Activated T-helper 1 cell treated with anti-CD3 and anti-CD28 coated beads, Interleukin-12 subunit alpha, Interleukin-12 subunit beta, Interleukin-2, Interleukin-4 antibody, amounts not matched to agents 30 ng/mL and 10 ng/mL and 1 ng/mL, durations not matched to agents 14 hours and 24 hours and 36 hours (primary cell): ENCODE measurements at regions not wholly inside any gene's neighbourhood (a gene's known extent, or its start where the extent isn't known, plus 50 kb on each side); places are given as distances from the start of the nearest gene placed in this dataset.

Source experiments
- DNase-seq: peaks from one replicate; pipeline ENCODE4 v3.0.0; 2021; ENCODE audit warnings: low spot score
- H3K27ac Mint-ChIP-seq: one replicate; pipeline ENCODE4 v1.8.0; 2021; ENCODE audit warnings: mild to moderate bottlenecking, mixed read lengths
- H3K27me3 Mint-ChIP-seq: one replicate; pipeline ENCODE4 v1.8.0; 2022; ENCODE audit warnings: mild to moderate bottlenecking, moderate library complexity, mixed read lengths; ENCODE audit not compliant: insufficient read depth
- H3K36me3 Mint-ChIP-seq: one replicate; pipeline ENCODE4 v1.8.0; 2021; ENCODE audit warnings: low read depth, mixed read lengths
- H3K4me1 Mint-ChIP-seq: one replicate; pipeline ENCODE4 v1.8.0; 2021; ENCODE audit warnings: low read depth, mixed read lengths
- H3K4me3 Mint-ChIP-seq: one replicate; pipeline ENCODE4 v1.8.0; 2021; ENCODE audit warnings: mild to moderate bottlenecking, moderate library complexity, mixed read lengths
- H3K9me3 Mint-ChIP-seq: one replicate; pipeline ENCODE4 v1.8.0; 2021; ENCODE audit warnings: mixed read lengths
- intact Hi-C: fragments of 100-400 bp; cut with micrococcal nuclease; formaldehyde crosslinking; loops from one replicate; pipeline ENCODE4 v1.15.1; 2024

DNA sequence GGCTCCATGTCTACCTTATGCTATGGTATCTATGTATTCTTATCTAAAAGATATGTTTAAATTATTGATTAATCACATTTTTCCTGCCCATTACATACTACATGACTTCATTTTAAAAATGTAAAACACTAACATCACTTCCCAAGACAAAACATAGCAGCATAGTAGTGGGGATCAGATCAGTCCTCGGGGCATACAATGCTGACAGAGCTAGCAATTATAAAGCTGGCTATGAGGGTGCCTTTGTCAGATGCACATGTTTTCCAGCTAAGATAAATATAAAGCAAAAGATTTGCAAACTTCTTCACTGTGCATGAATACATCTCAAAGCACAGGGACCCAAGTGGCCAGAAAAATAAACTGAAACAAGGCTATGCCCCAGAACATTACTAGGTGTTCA lies 549.8 kb upstream of the INTU start:
- Mint-ChIP-seq H3K4me3 (no peak overlapping the region), H3K27ac (no peak overlapping the region), H3K4me1 (no peaks in the 10 kb centered on the region), H3K27me3 (no peaks in the 10 kb centered on the region), H3K36me3 (no peaks in the 10 kb centered on the region), H3K9me3 (peaks cover 13% of the 10 kb centered on the region)
- no peak for DNase-seq
- intact Hi-C loops, result no loop called here

DNA sequence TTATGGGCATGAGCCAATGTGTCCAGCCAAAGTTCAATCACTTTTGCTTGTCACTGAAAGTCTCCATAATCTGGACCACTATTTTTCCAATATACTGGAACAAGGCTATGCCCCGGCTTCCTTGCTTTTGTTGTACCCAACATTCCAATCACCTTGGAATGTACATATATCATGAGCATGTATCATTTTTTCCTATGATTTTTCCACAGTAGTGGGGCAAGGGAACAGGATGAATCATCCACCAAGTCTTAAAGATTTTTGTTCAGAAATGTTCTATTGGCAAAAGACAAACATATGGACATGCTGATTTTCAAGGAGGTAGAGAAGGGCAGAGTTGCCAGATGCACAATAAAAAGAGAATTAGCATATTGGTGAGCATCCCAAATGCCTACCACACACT lies 548.1 kb upstream of the INTU start:
- intact Hi-C loops, result no loop called here
- peaks cover 13% of the 10 kb centered on the region for H3K9me3 Mint-ChIP-seq
- no peaks in the 10 kb centered on the region for H3K4me1 Mint-ChIP-seq
- H3K27ac Mint-ChIP-seq, result no peak overlapping the region
- no peak for DNase-seq
- no peaks in the 10 kb centered on the region for H3K36me3 Mint-ChIP-seq
- H3K4me3 Mint-ChIP-seq, result no peak overlapping the region
- no peaks in the 10 kb centered on the region for H3K27me3 Mint-ChIP-seq

DNA sequence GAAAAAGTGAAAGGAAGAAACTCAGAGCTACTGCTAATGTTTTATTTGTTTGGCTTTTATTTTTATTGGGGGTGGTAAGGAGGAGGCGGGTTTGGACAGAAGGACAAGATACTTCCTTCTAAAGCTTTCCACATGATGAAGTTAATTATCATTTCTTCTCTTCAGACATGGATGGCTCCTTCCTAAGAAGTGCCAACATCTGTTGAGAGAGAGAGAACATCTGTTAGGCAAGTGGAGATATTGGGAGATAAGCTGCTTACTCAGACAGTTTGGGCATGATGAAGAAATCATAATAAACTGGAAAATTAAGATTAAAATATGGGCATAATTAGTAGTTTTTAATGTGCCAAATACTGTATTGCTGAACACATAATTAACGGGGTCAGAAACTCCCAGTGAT lies 535.7 kb upstream of the INTU start:
- intact Hi-C loops, result no loop called here
- Mint-ChIP-seq H3K27me3 (no peaks in the 10 kb centered on the region), H3K4me3 (no peak overlapping the region), H3K9me3 (no peaks in the 10 kb centered on the region), H3K27ac (no peak overlapping the region), H3K4me1 (no peaks in the 10 kb centered on the region), H3K36me3 (no peaks in the 10 kb centered on the region)
- DNase-seq, result no peak

DNA sequence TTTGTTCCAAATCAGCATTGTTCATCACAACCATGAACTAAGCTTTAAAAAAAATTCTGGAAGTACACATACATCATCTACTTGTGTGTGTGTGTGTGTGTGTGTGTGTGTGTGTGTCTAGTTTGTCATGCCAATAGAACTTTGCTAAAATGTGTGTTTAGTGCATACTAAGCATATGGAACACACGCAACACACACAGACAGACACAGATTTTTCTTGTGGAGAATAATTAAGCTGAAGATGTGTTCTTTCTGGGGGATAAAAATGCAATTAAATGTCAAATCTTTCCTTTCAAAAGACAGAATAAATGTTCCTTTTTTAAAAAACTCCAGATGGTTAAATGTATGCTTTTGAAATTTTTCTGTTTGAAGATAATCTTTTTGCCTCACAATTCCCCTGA lies 530.4 kb upstream of the INTU start:
- DNase-seq, result no peak
- intact Hi-C loops, result no loop called here
- Mint-ChIP-seq H3K36me3 (no peaks in the 10 kb centered on the region), H3K4me3 (no peak overlapping the region), H3K27me3 (peaks cover 1% of the 10 kb centered on the region), H3K4me1 (no peaks in the 10 kb centered on the region), H3K27ac (no peak overlapping the region), H3K9me3 (peaks cover 11% of the 10 kb centered on the region)

DNA sequence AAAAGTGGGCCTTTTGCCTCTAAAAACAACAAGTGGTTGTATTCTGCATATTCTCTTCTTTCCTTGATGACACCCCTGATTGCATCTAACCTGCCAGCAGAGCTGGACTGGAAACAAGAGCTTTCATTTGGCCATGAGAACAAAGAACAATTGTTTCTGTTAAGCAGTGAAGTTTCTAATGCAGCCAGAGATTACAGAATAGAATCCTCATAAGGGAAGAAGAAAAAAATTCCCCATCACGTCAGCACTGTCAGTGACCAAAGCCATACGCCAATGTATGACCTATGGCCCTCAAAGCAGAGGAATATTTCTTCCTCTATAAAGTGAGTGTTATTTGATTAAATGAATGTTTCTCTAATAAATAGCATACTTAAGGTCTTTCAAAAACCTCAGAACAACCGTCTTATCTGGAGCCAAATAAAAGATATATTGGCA lies 529.1 kb upstream of the INTU start:
- H3K4me1 Mint-ChIP-seq, result no peaks in the 10 kb centered on the region
- H3K9me3 Mint-ChIP-seq, result peaks cover 22% of the 10 kb centered on the region
- H3K27me3 Mint-ChIP-seq, result peaks cover 1% of the 10 kb centered on the region
- no peak overlapping the region for H3K27ac Mint-ChIP-seq
- no peak for DNase-seq
- H3K36me3 Mint-ChIP-seq, result no peaks in the 10 kb centered on the region
- no peak overlapping the region for H3K4me3 Mint-ChIP-seq
- intact Hi-C loops, result no loop called here

DNA sequence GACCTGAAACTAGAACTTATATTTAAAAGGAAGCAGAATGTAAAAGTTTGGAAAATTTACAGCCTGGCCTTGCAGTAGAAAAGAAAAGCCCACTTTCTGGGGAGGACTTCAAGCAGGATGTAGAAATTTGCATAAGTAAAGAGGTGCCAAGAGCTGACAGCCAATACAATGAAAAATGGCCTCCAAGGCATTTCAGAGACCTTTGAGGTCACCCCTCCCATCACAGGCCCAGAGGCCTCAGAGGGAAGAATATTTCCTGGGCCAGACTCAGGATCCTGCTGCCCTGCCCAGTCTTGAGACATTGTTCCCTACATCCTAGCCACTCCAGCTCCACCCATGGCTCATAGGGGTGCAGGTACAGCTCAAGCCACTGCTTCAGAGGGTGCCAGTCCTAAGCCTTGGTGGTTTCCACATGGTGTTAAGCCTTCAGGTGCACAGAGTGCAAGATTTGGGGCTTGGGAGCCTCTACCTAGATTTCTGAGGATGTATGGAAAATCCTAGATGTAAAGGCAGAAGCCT lies 518.9 kb upstream of the INTU start:
- Mint-ChIP-seq H3K27ac (no peak overlapping the region), H3K9me3 (peaks cover 3% of the 10 kb centered on the region), H3K36me3 (no peaks in the 10 kb centered on the region), H3K27me3 (no peaks in the 10 kb centered on the region), H3K4me3 (no peak overlapping the region), H3K4me1 (no peaks in the 10 kb centered on the region)
- intact Hi-C loops, result no loop called here
- DNase-seq, result no peak

DNA sequence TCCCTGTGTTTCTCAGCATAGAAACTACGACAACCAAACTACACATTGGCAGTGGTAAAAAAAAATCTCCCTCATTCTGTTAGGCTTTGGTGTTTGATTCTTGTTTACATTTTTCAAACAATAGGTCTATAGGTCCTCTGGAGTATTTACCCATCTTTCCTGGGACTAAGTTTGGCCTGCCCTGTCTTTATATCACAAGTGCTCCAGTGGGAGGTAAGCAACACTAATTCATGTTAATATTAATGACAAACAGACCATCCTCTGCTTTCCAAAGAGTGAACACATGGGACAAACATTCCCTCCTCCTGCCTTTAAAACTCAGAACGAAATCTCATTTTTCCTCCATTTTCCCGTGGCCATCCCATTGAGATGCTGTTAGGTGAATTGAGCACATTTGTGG lies 514.1 kb upstream of the INTU start:
- intact Hi-C loops, result no loop called here
- no peak for DNase-seq
- no peaks in the 10 kb centered on the region for H3K27me3 Mint-ChIP-seq
- no peaks in the 10 kb centered on the region for H3K4me1 Mint-ChIP-seq
- no peak overlapping the region for H3K4me3 Mint-ChIP-seq
- H3K36me3 Mint-ChIP-seq, result no peaks in the 10 kb centered on the region
- peaks cover 3% of the 10 kb centered on the region for H3K9me3 Mint-ChIP-seq
- no peak overlapping the region for H3K27ac Mint-ChIP-seq

DNA sequence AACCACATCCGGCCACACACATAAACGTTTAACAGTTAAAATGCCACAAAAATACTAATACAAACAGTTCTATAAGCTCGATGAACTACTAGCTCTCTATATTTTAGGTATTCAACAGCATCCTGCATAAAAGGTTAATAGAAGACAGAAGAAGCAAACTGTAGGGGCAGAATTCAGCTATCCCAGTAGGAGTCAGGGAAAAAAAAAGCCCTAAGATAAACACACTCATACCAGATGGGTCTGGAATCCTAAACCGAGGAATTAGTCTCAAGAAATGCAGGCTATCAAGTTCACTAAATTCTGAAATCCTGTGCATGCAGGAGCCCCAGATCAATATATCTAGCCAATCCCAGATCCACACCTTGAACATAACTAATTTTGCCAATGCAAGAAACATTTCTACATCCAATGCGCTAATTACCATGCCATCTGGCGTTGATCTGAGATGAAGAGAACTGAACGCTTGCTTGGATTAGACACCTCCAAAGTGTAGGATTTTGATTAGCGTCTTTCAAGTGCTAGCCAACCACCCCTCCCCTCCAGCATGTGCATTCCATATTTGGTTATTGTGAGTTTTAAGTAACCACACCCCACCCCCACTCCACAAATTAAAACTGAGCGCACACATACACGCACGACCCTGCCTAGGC lies 512.2 kb upstream of the INTU start:
- Mint-ChIP-seq H3K27me3 (no peaks in the 10 kb centered on the region), H3K4me3 (no peak overlapping the region), H3K4me1 (no peaks in the 10 kb centered on the region), H3K36me3 (no peaks in the 10 kb centered on the region), H3K9me3 (peaks cover 3% of the 10 kb centered on the region), H3K27ac (no peak overlapping the region)
- intact Hi-C loops, result no loop called here
- DNase-seq, result no peak

DNA sequence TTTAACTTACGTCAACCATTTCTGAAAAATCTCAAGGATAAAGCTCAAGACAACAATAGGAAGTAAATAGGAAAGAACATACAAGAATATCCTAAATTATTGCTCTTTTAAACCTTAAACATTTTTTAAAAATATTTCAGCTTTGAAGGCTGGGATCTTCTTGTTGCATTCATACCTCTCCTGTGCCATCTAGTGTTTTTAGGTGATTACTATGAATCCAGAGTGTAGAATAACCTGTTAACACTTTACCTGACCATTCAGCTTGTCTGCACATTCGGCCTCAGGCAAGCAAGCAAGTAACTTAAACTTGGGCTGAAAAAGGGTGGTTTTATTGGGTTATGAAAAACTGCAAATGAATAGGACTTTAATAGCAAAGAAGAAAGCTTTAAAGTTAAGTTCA lies 507.8 kb upstream of the INTU start:
- Mint-ChIP-seq H3K4me3 (no peak overlapping the region), H3K27me3 (no peaks in the 10 kb centered on the region), H3K36me3 (no peaks in the 10 kb centered on the region), H3K27ac (no peak overlapping the region), H3K9me3 (peaks cover 6% of the 10 kb centered on the region), H3K4me1 (no peaks in the 10 kb centered on the region)
- DNase-seq, result no peak
- intact Hi-C loops, result no loop called here

DNA sequence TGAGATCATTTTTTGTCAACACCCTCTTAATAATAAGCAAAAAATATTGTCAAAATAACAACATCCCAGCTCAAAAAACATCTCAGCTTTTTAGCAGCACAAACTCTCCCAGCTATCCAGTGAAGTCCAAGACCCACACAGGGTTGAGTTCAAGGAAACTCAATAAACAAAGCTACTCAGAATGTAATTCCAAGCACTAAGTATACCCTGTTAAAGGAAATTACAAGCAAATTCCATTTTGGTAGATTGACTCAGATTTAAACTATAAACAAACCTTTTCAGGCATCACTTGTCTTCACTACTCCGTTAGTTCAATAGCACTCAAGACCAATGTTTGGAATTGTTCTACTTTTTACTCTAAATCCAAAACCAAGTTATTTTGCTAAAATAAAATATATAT lies 506.0 kb upstream of the INTU start:
- intact Hi-C loops, result no loop called here
- Mint-ChIP-seq H3K9me3 (peaks cover 6% of the 10 kb centered on the region), H3K4me3 (no peak overlapping the region), H3K4me1 (no peaks in the 10 kb centered on the region), H3K36me3 (no peaks in the 10 kb centered on the region), H3K27me3 (no peaks in the 10 kb centered on the region), H3K27ac (no peak overlapping the region)
- no peak for DNase-seq

DNA sequence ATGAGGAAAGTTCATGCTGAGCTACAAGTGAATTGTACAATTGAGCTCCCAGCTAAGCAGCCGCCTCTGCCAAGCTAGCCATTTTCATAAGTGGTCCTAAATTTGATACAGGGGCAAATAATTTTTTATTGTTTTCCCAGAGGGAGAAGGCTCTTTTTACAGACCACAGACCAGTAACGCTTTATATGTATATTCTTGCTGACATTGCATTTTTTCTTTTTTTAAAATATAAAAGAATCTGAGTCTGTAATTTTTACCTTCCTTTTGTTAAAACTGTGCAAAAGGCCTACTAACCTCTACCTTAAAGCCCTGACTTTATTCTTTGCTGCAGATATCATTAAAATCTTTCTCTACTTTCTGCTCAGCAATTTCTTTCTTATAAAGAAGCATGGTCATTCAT lies 501.2 kb upstream of the INTU start:
- no peak for DNase-seq
- no peak overlapping the region for H3K27ac Mint-ChIP-seq
- intact Hi-C loops, result no loop called here
- peaks cover 3% of the 10 kb centered on the region for H3K9me3 Mint-ChIP-seq
- H3K27me3 Mint-ChIP-seq, result no peaks in the 10 kb centered on the region
- H3K4me1 Mint-ChIP-seq, result no peaks in the 10 kb centered on the region
- no peak overlapping the region for H3K4me3 Mint-ChIP-seq
- no peaks in the 10 kb centered on the region for H3K36me3 Mint-ChIP-seq

DNA sequence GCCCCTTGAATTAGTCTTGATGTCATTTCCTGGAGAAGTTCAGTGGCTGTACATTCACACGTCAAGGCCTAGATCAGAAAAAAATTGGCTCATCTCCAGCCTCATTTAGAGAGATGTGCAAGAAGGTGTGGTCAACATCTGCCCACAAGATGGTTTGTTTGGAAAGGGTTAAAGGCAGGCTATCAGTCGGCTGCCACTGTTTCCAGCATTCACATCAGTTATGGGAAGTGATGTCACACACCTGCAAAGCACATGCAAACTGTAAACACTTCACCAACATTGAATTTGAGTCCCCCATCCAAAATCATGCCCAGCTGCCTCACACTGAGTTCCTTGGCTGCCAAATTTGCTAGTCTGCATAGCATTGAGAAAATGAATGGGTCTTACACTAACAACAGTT lies 498.3 kb upstream of the INTU start:
- H3K4me1 Mint-ChIP-seq, result no peaks in the 10 kb centered on the region
- no peaks in the 10 kb centered on the region for H3K9me3 Mint-ChIP-seq

DNA sequence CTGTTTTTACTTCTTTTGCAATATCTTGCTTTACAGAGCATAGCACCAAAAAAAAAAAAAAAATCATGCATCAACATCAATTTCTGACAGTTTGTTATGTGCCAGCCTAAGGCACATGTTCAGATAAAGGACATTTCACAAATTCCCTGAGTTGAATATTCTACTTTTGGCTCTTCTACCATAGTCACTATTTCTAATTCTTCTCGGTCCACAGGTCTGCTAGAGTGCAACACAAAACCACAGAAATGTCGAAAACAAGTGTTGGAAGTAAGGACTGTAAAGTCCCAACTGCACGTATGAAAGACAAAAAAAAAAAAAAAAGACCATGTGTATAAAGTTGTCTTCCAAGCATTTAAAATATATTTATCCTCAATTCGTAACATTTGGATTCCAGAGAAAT lies 494.2 kb upstream of the INTU start:
- H3K9me3 Mint-ChIP-seq, result no peaks in the 10 kb centered on the region
- no peaks in the 10 kb centered on the region for H3K36me3 Mint-ChIP-seq

More for the DNA sequence above, 498.3 kb upstream of the INTU start:
- Mint-ChIP-seq H3K4me3 (no peak overlapping the region), H3K36me3 (no peaks in the 10 kb centered on the region), H3K27me3 (no peaks in the 10 kb centered on the region), H3K27ac (no peak overlapping the region)
- intact Hi-C loops, result no loop called here
- DNase-seq, result no peak

DNA sequence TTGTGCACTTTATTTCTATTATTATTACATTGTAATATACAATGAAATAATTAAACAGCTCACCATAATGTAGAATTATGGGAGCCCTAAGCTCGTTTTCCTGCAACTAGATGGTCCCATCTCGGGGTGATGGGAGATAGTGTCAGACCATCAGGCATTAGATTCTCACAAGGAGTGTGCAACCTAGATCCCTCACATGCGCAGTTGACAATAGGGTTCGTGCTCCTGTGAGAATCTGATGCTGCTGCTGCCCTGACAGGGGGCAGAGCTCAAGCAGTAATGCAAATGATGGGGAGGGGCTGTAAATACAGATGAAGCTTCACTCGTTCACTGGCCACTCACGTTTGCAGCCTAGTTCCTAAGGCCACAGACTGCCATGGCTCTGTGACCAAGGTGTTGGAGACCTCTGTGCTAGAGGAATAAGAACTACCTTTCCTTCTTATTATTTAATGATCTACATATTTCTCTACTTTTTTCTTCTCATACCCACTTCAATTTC lies 492.9 kb upstream of the INTU start:
- Mint-ChIP-seq H3K4me3 (no peak overlapping the region), H3K36me3 (no peaks in the 10 kb centered on the region), H3K4me1 (no peaks in the 10 kb centered on the region), H3K27me3 (no peaks in the 10 kb centered on the region), H3K27ac (no peak overlapping the region), H3K9me3 (no peaks in the 10 kb centered on the region)
- DNase-seq, result no peak
- intact Hi-C loops, result no loop called here

More for the DNA sequence above, 494.2 kb upstream of the INTU start:
- Mint-ChIP-seq H3K27me3 (no peaks in the 10 kb centered on the region), H3K4me3 (no peak overlapping the region), H3K4me1 (no peaks in the 10 kb centered on the region), H3K27ac (no peak overlapping the region)
- intact Hi-C loops, result no loop called here
- no peak for DNase-seq
